NOMO-1 (cell line): ENCODE measurements at regions not wholly inside any gene's neighbourhood (a gene's known extent, or its start where the extent isn't known, plus 50 kb on each side); places are given as distances from the start of the nearest gene placed in this dataset.
"Not testable (repeated sequence)": the region's sequence is repeated elsewhere in the genome, so short reads cannot be mapped to it uniquely, and the experiment has no call there.

ENCODE experiments used
- DNase-seq, 2 experiments: peaks; one replicate each; lab custom pipeline; 2025; ENCODE audit not compliant: unreplicated experiment in 2 of 2; lab: John Stamatoyannopoulos, UW

- DNase-seq: no peak
These were observed 86.6 kb upstream of the RANBP3L start for GRCh38 chr5:36388288-36388687.

DNA sequence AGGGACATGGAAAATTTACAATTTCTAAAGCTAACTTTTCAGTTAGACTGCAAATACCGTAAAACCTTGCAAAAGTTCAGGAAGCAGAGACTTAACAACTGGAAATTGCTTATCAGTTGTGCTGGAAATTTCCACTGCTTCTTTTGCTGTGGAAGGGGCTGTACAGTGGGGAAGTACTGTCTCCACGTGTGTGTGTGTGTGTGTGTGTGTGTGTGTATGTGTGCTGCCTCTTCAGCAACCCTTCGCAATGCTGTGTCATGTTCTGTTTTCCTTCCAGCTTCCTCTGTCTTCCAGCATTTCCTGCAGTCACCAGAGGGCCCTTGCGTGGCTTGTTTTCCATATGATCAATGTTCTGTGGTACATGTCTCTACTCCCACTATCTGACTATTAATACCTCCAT is 87.5 kb upstream of the RANBP3L start:
- peak; percentile 55 to 69 for DNase-seq

DNA sequence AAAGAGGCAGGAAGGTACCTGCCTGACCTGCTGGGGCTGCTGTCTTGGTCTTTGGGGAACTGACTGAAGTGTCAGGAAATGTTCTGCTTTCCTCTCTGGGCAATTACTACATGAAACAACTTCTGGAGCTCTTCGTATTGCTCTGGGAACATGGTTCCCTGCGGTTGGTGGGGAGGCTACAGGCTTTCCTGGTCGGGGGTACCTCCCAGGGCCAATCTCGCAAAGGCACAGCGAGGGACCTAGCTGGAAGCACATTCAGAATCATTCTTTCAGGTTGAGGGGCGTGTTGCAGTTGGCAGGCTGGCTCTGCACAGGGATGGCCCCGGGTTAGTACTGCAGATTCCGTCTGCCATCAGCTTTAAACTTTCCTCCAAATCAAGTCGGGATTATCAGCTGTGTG is 88.9 kb upstream of the RANBP3L start:
- no peak for DNase-seq

DNA sequence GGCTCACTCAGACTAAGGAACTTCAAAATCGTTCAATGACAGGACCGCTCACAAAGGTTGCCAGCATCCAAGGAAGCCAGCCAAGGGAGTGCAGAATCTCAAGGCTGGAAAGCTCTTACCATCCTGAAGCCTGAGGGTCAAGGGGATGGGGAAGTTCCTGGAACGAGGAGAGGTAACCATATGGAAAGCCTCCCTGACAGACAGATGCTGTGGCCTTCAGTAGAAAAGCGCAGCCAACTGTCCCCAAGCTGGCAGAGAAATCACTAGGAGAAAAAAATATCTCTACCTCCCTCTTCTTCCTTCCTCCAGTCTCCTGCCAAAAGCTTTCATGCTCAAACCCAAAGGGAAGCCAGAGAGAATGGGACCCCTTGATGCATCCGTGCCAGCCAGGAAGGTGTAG is 90.5 kb upstream of the RANBP3L start:
- DNase-seq: no peak

GRCh38 chr5:36392818-36393217 is 91.1 kb upstream of the RANBP3L start:
- DNase-seq: no peak

- no peak for DNase-seq
These were observed 92.1 kb upstream of the RANBP3L start for GRCh38 chr5:36393656-36394428.

- DNase-seq: no peak
These were observed 93.6 kb upstream of the RANBP3L start for GRCh38 chr5:36395260-36395659.

- DNase-seq: not testable (repeated sequence)
These were observed 94.2 kb upstream of the RANBP3L start for GRCh38 chr5:36395947-36396346.

DNA sequence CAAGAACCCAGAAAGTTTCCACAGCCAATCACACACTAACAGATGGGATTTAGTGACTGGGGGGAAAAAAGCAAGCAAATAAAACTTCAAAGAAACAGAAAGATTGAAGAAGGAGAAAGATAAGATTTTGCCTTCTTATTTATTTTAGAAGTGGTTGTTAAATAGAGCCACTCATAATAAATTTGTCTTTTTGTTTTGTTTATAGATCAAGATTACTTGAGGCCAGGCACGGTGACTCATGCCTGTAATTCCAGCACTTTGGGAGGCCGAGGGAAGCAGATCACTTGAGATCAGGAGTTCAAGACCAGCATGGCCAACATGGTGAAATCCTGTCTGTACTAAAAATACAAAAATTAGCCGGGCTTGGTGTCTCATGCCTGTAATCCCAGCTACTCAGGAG is 94.9 kb upstream of the RANBP3L start:
- DNase-seq: no peak

- DNase-seq: peak in 1 of 2 experiments; percentile 64
These were observed 96.3 kb upstream of the RANBP3L start for GRCh38 chr5:36397901-36398536.

DNA sequence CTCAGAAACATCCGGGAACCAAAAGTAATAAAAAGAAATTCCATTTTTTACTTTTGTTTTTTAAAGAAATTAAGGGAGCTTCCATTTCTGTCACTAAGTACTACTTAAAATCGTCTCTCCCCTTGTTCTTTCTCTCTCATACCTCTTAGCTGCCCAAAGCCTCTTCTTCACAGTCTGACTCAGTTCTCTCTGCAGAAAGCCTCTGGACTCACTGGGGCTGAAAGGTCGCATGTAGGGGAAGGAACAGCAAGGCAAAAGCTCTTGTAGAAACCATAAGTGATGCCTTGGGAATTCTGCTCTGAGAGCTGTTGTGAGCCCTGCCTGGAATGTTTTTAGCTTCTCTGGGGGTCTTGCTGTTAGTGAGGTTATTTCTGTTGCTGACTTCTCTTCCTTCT is 100.8 kb upstream of the RANBP3L start:
- DNase-seq: no peak

- peak; percentile 89 to 95 for DNase-seq
These were observed 102.1 kb upstream of the RANBP3L start for GRCh38 chr5:36403632-36404311.

- no peak for DNase-seq
These were observed 104.3 kb upstream of the RANBP3L start for GRCh38 chr5:36406023-36406422.

DNA sequence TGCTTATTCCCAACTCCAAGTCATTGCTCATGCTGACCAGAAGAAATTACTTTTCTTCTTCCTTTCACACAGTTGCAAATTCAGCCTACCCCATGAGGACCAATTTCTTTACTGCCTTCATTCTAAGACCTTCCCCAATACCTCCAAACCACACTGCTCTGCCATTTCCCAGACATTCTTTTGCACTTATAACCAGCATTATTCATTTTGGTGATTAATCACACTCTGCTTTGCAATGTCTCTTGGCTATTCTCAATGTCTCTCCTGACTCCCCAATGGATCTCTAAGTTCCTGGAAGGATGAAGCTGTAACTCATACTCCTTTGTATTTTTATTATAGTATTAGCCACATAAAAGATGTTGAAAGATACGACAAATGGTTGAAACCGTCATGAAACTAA is 105.7 kb upstream of the RANBP3L start:
- DNase-seq: no peak

GRCh38 chr5:36409711-36410110 is 108.0 kb upstream of the RANBP3L start:
- not testable (repeated sequence) for DNase-seq

- not testable (repeated sequence) for DNase-seq
These were observed 109.0 kb upstream of the RANBP3L start for GRCh38 chr5:36410672-36411071.

GRCh38 chr5:36414869-36415282 is 113.2 kb upstream of the RANBP3L start:
- peak; percentile 3 to 76 for DNase-seq

DNA sequence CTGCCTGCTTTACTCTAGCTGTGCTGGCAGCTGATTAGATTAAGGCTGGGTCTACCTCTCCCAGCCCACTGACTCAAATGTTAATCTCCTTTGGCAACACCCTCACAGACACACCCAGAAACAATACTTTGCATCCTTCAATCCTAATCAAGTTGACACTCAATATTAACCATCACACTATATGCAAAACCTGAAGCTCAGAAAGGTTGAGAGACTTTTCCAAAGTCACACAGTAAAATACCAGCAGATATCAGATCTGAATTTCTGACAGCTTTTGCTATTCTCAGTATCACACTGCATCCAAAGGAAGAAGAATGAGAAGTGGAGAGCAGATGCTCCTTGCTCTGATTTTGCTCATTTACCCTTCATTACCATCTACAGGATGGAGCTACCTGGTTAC is 114.9 kb upstream of the RANBP3L start:
- DNase-seq: no peak

DNA sequence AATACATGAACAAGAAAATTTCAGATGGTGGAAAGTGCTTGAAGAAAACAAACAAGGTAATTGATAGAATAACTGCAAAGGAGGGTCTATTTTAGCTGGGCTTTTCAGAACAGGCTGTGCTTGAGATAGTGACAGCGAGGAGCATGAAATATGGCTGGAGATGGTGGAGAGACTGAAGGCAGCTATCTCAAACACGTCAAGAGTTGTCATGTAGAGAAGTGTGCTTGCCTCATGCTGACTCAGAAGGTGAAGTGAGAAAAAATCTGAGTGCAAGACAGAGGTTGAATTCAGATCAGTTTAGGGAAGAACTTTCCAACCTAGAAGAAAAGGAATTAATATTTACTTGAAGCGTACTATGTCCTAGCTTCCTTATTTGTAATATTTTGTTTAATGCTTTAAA is 115.5 kb upstream of the RANBP3L start:
- peak; percentile 20 to 25 for DNase-seq

- no peak for DNase-seq
These were observed 116.0 kb upstream of the RANBP3L start for GRCh38 chr5:36417668-36418067.

DNA sequence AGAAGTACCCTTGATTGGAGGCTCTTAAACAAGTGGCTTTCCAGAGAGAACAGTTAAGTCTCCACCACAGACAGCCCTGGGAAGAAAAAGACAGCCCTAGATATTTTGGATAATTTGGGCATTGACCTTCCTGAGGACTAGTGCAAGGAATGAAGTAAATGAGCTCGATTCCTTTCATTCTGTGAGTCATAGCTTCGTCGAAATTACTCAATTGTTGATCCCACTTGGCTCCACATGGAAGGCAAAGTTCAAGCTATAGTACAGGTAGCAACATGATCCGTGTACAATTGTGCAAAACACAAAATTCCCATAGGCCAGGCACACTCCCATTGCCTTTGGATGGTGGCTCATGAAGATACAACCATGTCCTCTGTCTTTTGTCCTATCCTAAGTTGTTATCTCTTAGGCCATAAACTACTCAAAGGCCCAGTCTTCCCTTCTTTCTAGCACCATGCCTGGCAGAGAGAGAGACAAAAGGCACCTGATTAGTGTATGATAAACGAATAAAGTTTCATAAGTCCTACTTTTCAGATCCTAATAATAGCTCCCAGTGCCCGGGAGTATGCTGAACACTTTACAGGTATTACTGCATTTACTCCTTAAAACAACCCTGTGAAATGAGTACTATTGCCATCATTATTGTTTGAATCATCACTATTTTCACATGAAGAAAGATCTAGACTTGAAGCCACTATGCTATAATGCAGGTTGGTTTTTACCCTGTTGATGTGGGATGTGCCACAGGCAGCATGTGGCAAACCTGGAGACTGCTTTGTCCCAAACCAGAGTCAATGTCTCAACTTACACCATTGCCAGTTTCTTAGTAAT is 116.7 kb upstream of the RANBP3L start:
- DNase-seq: no peak
